NCI-H2196 treated with DMSO at 0.1 percent for 48 hours (cell line): ENCODE measurements at regions not wholly inside any gene's neighbourhood (a gene's known extent, or its start where the extent isn't known, plus 50 kb on each side); places are given as distances from the start of the nearest gene placed in this dataset.

ENCODE experiments used
- DNase-seq: peaks from one replicate; lab custom pipeline; 2025; ENCODE audit not compliant: unreplicated experiment; lab: John Stamatoyannopoulos, UW

DNA sequence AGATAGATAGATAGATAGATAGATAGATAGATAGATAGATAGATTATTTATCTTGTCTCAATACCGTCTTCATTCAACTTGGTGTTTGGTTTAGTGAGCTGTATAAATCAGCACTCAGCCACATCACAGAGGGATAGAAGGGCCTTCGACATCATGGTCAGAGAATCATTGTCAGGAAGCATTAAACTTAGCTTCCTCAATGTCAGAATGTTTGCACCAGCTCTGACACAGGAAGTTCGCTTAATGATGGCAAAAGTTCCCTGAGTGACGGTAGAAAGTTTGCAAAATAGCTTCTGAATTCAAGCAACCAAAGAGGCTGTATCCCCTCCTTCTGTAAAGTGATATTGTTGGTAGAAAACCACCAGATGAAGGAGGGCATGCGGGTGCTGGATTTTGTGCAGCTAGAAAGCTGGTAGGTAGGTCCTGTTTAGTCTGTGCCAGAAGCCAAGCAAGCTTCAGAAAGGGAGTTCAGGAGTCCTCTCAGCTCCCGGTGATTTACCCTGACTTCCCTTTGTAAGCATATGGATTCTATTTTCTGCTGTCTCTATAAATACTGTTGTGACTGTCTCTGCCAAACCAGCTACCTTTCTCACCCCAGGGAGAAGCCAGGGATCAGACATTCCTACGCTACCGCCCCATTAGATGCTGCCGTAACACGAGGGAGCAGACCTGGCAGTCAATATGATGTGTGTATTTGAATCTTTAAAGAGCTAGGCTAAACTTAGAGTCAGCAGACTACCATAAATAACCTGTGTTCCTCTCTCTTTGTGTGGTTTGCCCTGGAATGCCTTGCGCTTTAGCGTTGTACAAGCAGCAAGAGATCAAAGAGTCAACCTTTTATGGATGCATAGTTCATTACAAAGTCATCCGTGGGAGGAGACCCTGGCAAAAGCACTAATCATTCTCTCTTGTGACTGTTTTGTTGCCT lies 200.5 kb upstream of the KIAA1217 start:
- no peak for DNase-seq

DNA sequence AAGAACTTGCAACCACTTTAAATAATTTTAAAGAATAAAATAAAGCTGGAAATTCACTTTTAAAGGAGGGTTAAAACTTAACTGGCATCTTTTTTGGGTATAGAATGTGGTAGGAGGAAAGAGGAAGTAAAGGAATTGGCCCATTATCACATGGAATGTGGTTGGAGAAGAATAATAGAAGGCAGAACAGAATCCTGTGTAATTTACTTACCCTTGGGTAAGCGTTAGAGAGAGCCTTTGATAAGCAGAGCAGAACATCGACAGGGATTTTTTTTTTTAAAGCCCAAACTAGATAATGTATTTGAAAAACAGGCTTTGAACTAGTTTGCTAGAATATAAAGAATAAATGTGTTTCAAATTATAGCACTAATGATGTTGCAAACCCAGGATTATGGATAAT lies 199.8 kb upstream of the KIAA1217 start:
- DNase-seq = no peak

DNA sequence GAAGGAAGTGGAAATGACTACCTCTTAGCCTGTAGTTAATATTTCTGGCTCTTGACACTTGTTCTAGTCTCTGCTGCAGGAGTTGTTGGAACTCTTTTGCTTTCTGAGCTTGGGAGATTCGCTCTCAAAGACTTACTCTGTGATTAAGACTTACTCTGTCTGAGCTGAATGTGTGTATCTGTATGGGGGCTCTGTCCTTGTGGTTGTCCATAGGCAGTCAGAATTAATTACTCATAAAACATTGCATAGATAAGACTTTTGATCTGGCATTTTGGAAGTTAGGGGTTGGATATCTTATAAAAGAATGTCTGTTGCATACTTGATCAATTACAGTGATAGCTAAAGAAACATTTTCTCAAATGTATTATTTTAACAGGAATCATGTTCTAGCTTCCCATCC lies 199.2 kb upstream of the KIAA1217 start:
- no peak for DNase-seq

DNA sequence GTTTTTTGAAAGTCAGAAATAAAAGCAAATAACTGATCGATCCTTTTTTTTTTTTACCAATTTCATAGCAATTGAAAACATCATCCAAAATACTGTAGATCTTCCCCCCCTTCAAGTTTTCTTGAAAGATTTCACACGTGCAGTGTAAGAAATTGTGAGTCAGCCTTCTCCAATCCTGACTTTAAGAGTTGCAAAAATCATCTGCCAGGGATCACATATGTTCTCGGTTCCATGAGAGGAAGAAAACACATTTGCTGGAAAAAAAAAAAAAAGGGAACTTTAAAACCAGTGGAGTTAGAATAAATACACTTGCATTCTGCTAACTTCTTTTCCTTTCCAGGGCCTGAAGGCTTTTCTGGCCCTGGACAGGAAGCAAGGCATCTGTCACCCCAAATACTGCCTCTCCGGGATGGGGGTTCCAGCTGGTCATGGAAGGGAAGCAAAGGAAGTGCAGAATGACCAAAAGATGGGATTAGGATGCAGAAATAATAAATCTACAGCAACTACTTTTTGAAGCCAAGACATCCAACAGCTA lies 198.4 kb upstream of the KIAA1217 start:
- no peak for DNase-seq

DNA sequence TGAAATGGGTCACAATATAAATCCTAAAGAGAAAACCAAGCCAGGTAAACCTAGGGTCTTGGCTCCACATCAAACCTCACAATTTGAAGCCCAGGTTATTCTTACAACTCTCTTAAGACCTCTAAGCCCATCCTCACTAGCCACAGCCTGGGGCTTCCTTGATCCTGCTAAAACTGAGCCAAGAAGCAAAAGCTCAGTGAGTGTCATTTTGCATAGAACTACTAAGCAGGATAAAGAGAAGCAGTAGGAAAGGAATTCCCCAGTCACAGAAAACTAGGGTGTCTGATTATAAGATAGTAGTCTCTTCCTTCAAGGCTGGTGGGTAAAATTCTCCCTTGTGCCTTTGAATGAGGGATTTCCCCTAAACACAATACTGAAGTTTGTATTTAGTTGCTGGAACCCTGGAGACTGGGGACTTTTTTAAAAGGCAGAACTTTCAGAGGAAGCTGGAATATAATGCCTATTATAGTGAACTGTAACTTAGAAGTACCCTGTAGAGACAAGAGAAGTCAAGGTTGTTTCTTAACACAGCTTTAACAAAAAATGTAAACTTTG lies 196.6 kb upstream of the KIAA1217 start:
- no peak for DNase-seq

DNA sequence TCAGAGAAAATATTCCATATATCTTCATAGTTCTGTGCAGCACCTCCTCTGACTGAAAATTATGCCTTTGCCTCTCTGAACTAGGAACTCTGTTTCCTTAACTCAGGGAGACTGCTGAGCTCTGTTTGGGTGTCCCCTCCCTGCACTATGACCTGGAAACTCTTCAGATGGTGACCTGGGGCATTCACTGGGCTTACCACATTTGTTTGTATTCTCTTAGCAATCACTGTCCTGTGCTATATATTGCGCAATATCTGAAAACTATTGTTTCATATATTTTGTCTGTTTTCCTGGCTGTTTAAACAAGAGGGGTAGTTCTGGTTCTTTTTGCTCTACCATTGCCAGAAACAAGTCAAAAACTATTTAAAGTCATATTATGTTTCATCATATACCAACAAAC lies 181.8 kb upstream of the KIAA1217 start:
- DNase-seq = no peak

DNA sequence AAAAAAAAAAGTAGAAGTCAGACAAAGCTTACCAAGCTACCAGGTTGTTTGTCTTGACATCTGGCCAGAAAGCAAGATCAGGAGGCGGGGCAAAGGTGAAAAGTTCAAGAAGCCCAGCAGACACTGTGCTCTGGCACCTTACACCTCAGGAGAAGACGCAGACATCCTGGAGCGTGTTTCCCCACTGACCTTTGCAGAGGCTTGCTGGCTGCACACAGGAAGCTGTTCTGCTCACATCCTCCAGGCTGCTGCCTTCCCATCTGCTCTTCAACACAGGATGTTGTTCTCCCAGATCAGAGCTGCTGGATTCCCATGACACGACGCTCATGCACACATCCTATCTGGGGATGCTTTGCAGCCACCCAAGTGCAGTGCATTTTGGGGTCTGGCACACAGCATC lies 174.4 kb upstream of the KIAA1217 start:
- DNase-seq = no peak

DNA sequence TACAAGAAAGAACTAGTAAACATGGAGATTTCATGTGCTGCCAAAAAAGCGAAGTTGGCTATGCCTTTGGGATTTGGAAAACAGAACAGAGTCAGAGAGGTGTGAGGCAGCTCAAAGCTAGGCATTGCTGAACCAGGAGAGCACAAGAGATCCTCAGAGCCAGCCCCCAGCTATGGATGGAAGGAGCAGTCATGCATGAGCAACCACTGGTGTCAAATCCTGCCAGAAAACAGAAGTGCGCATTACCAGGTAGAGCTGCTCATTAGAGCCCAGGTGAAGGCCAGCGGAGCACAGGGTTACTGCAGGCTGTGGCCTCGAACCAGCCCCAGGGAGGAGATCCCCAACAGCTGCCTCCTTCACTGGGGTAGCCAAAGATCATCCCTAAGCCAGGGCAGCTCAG lies 173.2 kb upstream of the KIAA1217 start:
- no peak for DNase-seq

DNA sequence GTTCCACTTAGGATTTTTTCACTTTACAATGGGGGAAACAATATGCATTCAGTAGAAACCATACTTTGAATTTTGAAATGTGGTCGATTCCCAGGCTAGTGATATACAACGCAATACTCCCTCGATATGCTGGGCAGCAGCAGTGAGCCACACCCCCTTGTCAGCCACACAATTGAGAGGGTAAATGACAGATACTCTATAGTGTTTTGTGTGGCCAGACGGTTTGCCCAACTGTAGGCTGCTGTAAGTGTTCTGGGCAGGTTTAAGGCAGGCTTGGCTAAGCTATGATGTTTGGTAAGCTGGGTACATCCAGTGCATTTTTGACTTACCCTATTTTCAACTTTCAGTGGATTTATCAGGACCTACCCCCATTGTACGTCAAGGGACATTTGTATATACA lies 169.6 kb upstream of the KIAA1217 start:
- DNase-seq = no peak

DNA sequence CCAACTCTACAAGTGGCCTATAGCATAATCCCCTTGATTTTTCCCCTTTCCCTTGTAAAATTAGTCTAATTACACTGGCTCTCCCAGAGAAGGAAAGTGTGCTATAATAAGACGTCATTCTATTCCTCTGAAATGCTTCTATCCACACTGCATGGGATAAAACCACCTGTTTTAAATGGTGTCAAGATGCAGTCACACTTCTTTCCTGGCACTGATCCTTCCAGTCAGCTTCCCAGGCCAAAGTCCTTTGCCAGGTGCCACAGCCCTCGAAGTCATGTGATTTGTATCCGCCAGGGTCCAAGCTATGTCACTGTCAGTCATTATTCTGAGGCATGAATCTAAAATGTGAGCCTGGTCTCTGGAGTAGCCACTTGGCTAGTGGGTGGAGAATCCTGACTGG lies 169.0 kb upstream of the KIAA1217 start:
- DNase-seq = no peak

DNA sequence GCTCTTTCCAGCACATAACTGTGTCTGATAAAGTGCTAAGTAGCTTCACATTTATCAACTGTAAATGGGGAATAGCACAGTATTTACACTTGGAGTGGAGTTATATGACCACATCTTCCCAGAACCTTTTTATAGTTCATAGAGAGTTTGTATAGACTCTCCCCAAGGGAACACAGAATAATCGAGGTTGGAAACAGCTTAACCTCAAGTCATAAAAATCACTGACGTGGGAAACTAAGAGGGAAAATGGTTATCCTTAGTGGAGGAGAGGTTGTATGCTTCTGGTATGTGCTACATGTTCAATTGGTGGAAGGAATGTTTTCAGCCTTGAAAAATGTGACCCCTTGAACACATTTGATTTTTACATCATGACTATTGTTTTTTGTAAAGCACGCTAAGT lies 167.9 kb upstream of the KIAA1217 start:
- no peak for DNase-seq

DNA sequence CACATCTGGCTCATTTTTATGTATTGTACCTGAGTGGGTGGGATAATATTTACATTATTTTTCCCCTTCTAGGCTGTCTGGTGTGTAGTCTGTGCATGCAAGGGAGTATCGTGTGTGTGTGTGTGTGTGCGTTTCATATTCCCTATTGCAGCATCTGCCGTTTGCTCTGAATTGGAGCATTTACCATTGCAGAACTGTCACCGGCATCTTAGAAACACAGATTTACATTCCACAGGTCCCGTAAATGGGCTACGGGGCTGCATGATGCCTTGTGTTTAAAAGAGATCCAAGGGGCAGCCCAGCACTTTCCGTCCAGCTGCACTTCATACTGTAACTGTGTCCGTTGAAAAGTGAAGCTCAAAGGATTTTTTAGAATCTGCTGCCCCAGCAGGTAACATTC lies 167.1 kb upstream of the KIAA1217 start:
- DNase-seq = no peak

DNA sequence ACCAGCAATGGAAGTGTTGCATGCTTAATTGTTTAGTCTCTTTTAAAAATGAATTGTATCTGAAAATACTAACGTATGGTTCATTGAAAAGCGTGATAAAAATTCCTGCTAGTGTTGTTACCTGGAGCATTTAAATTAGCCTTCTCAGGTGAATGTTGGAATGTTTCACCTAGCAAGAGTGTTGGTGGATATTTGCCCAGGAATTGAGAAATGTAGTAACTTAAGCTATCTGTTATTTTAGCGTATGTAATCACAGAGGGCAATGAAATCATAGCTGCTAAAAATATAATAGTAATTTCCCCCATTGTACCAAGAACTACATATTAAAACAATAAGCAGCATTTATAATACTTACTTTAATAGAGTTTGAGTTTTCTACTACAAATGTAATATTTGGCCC lies 166.1 kb upstream of the KIAA1217 start:
- DNase-seq = no peak

DNA sequence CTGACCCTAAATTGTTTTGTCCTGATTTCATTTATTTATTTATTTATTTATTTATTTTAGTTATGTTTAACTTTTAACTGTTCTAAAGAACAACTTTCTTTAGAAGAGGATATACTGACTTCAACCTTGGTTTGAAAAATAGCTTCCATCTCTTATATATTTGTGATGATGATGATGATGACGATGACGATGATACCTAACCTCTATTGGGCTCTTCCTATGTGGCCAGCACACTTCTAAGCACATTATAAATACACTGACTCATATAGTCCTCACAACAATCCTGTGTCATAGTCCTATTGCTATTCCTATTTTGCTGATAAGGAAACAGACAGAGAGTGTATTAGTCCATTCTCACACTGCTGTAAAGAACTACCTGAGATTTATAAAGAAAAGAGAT lies 162.9 kb upstream of the KIAA1217 start:
- DNase-seq = no peak

DNA sequence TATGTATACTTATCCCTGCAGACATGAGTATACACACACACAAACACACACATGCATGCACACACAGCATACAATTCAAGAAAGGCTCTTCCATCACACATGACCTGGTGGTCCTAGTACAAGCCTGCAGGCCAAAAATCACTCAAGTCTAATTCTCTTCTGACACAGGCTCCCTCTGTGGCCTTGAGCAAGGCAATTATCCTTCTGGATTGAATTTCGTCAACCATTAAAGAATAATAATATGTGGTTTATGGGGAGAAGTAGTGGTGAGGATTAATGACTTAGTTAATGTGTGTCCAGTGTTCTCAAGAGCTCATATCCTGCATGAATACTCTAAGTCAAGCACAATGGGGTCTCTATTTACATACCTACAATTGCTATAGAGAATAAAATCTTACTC lies 161.8 kb upstream of the KIAA1217 start:
- no peak for DNase-seq

DNA sequence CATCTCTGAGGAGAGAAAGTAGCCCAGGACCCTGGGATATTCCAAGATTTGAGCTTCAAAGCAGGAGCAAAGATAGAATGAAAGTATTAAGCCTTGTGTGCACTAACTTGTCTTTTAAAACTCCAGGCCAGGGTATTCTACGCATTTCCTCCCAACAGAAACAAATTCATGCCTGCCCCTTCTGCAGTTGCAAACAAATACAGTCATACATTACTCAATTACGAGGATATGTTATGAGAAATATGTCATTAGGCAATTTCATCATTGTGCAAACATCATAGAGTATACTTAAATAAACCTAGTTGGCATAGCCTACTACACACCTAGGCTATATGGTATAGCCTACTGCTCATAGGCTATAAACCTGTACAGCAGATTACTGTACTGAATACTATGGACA lies 154.5 kb upstream of the KIAA1217 start:
- no peak for DNase-seq

DNA sequence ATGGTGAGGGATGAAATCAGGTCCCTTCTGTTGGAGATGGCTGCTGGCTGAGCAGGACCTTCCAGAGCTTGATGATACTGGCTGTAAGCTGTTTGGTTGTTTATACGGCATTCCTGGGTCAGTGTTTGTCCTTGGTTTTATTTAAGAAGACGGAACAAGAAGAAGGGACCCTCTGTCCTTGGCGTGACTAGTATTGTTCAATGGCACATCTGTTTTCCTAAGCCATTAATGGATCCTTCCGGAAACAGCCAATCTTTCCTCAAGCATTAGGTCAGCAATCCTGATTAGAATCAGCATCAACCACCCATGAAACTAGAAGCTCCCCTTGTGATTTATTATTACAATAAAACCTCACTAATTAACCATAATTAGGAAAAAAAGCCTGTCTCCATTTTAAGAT lies 128.7 kb upstream of the KIAA1217 start:
- no peak for DNase-seq

DNA sequence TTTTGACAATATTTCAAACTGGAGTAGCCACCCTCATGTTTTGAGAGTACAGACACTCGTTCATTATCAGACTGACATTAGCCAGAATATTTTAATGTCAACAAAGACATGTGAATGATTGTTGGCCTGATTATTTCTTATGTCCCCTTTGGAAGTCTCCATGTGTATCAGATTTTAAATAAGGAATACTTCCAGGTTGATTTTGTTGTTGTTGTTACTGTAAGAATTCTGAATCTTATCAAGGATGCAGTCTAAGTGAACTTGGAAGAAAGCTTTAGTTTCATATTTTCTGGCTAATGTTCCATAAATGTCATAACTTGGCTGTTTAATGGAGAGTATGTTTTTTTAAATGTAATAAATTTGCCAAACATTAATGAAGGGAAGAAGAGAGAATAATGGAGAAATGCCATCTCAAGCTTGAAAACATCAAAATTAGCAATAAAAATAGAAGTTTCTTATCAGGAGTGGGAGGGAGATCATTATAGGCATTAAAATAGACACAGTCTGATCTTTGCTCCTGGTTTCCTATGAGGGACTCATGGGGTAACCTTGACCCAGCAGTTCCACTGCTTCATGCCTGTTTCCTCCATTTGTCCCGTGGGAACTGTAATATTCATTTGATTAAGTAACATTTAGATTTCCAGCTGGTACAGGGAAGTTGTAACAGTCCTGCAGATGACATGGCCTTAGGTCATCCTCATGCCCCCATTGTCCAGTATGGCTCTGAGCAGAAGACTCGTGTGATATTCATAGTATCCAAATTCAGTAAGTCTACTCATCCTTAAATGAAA lies 122.4 kb upstream of the KIAA1217 start:
- no peak for DNase-seq

DNA sequence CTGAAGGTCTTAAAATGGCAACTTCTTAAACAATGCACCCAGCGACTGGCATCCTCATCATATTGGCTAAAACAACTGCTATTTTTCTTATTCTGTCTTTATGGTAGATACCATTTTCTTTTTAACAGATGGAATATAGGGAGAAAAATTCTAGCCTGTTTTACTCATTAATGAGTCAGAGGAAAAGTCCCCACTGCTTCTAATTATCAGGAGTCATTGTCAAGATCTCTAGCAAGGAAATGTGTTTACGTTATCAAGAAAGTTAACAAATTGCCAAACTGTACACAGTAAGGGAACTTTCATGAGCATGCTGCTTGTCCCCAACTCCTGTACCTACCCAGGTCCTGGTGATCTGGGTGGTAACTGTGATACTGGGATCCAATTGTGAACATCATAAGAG lies 117.7 kb upstream of the KIAA1217 start:
- no peak for DNase-seq

DNA sequence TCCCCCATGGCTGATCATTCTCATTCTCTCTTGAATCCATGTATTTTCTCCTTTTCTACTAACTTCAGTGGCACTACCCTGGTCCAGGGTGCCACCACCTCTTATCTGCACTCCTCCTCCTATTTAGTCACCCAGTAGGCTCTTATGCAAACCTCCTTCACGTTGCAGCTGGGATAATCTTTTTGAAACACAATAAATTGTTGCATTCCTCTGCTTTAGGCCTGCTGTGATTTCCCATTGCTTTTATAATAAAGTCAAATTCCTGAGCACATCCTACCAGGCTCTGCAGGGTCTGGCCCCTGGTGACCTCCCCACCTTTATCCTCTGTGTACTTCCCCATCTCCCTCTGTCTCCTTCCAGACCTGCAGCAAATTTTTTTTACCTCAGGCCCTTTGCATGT lies 112.7 kb upstream of the KIAA1217 start:
- no peak for DNase-seq

DNA sequence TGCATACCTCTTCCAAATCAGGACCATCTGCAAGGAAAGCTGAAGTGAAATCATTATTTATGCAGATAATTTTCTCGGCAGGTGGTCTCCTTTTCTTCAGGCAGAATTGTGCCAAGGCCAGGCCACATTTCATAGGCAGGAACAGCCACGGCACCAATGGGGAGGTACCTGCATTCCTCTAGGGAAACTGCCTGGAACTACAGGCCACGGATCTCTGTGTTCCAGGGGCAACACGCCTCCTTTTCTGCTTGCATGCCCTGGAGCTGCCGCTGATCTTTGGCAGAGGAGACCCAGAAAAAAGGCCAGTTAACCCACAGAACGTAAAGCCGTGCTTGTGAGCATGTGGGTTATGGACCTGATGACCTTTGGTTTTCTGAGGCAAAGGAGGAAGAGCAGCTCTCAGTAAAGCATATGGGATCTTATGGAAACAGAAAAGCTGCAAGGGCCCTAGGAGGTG lies 111.2 kb upstream of the KIAA1217 start:
- no peak for DNase-seq

DNA sequence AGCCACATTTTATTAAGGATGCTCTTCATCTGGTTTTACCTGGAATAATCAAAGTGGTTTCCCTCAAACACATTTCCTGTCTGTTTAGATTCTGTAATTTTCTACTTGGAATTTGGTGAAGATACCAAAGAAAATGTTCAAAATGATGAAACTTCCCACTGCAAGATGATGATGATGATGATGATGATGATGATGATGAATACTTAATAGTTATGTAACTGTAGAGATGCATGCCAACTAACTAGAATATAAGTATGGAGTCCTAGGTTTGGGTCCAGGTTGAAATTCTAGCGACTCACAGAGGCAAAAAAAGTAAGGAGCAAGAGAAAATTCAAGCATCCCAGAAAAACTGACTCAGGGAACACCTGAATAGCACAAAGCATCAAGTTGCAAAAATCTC lies 104.0 kb upstream of the KIAA1217 start:
- DNase-seq = no peak
